NK-92 (cell line): ENCODE measurements at regions not wholly inside any gene's neighbourhood (a gene's known extent, or its start where the extent isn't known, plus 50 kb on each side); places are given as distances from the start of the nearest gene placed in this dataset.

ENCODE experiments used
- DNase-seq: peaks from one replicate; lab custom pipeline; 2025; ENCODE audit not compliant: unreplicated experiment; lab: John Stamatoyannopoulos, UW

DNA sequence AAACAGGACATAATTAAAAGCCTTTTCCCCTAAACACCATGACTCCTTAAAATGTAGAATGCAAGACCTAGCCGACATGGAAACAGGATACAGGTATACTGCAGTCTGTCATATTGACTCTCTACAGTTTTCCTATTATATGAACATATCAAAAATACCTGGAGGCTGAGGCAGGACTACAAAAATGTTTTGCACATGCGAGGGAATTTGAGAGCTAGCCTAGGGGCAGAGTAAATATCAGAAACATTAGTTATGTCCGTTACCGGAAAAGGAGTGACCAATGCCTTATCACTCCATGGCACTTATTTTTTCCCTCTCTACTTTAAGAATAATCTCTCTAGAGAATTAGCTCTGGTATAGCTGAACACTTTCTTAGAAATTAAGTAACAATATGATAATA, 732.3 kb downstream of the TUSC7 start:
- no peak for DNase-seq

DNA sequence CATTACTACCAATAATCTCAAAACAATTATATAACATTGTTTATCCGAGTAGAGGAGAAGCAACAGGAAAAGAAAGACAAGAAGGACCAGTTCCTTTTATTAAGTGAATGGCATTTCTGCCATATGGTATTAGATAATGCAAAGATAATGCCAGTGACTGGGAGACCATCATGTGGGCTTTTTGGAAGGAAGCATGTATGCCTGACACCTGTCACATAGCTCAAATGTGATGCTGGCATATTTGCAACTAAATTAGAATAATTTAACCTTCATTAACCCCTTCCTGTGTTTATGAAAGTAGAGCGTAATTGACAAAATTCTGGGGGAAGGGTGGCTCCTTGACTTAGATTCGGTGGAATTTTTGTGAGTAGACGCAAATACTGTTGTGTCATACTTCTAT, 733.0 kb downstream of the TUSC7 start:
- no peak for DNase-seq

DNA sequence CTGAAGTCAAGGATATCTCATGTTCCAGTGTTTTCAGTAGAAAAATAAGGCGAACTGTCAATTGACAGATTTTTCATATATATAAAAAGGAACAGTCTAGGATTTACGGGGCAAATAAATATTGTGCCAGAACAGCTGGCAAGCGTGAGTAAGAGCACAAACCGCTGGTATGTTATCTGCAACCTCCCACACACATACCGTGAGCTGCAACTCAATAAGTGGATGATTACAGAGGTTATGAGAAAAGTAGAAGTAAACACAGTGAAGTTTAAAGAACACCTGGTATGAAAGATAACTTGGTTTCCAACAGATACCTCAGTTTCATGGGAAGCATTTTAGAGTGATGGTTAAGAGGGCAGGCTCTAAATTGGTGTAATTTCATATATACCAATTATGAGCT, 733.4 kb downstream of the TUSC7 start:
- no peak for DNase-seq

DNA sequence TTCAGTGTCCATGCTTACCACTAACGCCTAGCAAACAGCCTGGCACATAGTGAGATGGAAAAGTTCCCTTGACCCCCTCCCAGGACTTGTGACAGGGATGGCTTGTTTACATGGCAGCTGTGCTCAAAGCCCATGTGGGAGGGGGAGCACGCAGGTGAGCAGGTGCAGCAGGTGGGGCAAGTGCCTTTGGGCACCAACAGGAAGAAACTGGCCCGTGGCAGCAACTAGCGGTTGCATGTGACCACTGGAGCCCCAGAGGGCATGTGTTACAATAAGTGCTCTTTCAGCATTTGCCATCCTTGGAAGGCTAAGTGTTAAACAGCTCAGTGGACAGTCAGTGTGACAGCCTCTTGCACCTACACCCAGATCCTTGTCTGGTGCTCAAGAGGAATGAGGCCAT, 734.6 kb downstream of the TUSC7 start:
- no peak for DNase-seq

DNA sequence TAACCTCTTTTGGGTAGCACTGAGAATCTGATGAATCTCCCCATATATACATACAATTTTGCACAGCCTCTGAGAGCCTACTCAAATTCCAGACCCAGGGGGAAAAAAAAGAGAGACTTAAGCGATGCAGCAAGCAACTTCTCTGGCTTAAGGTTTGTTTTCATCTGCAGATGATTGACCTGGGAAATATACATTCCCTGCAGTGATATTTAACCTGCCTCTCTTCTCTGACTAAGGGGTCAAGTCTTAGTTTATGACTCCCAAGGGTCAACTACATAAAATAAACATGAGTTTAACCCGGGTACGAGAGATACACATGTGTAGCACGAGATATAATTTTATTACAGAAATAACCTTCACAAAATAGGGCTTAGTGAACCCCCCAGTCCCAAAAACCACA, 737.8 kb downstream of the TUSC7 start:
- no peak for DNase-seq

DNA sequence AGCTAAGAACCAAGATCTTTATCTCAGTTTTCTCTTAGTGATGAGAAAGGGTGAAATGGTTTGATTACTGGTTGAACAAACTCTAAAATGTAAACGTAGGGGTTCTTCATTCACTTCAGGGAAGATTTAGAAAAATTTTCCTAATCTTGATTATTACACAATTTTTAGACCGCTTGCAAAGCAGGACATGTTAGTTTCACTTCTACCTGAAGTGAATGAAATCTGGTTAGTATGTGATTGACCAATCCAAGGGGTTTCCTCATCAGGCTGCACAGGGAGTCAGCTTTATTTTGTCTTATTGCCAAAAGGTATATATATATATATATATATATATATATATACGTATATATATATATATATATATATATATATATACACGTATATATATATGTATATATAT, 740.4 kb downstream of the TUSC7 start:
- DNase-seq, result no peak

DNA sequence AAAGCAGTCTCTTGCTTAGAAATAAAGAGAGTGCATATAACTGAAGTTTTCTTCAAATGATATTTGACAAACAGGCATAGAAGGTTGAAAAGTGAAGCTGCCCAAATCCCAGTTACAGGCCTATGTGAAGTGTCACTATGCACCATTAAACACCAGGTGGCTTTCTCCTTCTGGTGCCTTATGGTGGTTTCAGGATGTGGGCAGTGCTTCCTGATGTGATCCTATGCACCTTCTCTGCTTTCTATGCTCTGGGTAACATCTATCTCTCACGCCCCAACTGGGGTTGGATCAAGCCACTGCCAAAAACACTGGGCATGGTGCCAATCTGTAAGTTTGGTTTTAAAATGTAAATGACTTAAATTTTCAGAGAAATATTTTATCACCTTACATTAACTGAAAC, 744.7 kb downstream of the TUSC7 start:
- DNase-seq, result no peak

DNA sequence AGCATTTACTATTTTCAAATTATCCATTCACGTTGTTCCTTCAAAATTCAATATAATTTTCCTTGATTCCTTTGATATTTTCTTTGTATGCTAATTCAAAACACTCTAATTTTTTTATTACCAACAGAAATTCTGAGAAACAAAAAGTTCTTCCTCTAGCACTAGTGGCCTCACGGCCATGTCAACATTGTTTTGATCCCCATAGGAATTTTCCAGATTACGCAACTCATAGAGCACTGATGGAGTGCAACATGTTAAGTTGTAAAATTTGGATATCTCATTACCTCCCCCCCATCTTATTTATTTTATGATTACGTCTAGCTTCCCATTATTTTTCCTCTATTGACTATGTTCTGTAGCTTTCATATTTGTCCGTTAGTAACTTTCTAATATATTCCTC, 745.3 kb downstream of the TUSC7 start:
- DNase-seq, result no peak

DNA sequence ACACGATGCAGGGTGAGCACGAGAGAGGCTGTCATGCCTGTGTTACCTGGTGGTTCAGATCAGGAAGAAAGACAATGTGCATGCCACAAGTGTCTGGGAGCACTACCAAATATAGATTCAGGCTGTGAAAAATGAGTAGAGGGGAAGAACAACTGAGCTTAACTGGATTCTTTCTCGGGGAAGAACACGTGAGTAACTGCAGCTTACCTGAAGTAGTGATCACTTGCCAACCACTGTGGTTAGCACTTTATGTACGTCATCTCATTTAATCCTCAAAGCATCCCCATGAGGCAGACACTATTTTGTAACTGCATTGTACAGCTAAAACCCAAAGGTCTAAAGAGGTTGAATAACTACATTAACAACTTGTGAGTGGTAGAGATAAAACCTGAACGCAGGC, 746.2 kb downstream of the TUSC7 start:
- DNase-seq, result no peak

DNA sequence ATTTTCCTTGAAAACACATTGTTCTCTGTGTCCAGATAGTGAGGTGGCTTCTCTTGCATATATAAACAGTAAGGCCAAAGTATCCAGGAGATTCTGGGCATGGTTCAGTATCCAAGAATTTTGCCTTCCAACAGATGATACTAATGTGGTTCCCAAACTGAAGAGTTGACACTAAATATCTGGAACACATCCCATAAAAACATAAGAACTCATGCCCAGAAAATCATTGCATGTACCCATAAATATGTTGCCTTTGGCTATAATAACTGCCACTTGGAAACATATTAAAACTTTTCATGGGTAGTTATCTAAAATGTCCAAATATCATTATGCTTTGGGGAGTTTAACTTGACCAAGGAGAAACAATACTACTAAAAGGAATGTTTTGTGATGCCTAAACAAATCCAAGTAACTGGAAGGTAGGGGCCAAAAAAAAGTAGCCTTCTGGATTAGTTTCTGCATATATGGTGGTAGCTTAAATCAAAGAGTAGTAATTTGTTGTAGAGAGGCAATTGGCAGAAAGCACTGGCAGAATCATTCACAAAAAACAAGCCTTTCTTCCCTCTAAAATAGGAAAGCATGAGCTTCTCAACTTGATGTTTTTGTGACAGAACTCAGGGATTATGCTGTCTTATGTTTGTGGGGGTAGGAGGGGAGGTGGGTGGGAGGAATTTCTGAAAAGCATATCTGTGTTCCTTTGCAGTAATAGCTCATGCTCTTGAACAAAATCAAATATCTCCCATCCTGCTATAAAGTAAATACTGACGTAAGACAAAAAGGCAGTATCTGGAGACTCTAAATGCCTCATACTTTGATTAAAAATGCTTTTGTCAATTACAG, 753.9 kb downstream of the TUSC7 start:
- no peak for DNase-seq

DNA sequence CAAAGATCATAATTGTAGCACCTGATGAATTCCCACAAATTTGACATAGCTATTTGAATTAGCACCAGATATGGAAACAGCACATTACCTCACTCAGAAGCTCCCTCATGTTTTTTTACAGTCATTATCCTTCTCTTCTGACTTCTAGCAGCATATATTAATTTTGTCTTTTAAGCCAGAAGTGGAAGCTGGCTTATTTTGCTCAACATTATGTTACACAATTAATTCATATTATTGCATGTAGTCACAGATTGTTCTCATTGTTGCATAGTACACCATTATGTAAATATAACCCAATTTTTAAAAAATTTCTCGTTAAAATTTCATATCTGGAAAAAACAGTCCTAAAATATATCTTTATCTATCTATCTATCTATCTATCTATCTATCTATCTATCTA, 762.3 kb downstream of the TUSC7 start:
- DNase-seq, result no peak

DNA sequence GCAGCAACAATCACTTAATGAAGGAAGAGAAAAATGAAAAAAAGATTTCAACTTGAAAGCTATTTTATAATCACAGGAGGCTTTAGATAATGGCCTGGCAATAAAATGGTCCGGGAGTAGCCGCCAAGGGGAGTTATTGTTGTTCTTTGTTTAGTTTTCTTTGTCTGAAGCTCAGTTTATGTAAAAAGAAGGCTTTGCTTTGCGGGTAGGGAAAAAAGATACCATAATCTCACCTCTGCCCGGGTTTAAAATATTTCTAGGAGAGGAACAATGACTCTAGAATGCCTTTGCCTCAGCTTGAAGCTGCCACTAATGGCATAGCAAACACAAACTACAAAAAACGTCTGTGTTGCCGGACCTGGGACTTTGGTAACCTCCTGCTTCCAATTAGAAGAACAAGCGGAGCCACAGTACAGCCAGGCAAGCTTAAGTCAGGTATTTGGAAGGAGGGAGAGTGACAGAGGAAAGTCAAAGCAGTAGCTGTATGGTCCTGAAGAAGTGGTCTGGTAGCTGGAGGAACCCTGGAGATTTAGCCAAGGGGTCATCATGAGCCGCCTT, 764.5 kb downstream of the TUSC7 start:
- DNase-seq, result no peak

DNA sequence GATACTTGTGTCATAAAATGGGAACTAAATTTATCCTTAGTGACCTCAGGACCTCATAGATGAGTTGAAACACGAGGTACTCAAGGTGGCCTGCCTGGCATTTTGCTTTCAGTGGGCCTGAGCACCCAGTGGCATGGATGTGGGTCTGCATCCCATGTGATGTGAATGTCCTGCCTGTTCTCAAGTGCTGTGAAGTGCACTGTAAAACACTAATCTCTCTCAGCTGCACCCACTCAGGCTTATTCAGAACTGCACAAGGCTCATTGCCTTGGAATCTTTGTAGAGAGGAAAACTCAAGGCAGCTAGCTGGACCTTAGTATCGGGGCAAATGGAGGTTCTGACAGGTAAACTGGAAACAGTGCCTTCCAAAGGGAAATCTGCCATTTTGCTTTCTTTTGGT, 767.0 kb downstream of the TUSC7 start:
- no peak for DNase-seq

DNA sequence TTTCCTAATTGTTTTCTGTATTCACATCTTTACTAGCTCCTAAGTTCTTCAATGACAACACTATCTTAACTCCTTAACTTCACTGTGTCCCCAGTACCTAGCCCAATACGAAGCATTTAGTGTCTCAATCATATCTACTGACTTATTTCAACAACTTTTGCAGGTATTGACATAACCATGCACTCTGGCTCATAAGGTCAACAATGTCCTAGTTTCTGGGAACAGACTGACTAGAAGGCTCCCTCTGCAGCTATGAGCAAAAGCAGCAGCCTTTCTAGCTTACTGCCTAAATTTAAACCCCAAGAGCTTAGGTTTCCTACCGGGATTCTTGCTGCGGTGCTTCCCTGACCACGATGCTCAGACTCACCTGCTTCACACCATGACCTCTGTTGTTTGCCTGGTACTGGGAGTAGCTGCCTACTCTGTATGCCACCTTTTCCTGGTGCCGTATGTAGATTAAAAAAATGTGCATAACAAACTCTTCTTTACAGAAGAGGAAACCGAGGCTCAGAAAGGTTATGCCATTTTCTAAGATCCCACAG, 767.7 kb downstream of the TUSC7 start:
- no peak for DNase-seq

DNA sequence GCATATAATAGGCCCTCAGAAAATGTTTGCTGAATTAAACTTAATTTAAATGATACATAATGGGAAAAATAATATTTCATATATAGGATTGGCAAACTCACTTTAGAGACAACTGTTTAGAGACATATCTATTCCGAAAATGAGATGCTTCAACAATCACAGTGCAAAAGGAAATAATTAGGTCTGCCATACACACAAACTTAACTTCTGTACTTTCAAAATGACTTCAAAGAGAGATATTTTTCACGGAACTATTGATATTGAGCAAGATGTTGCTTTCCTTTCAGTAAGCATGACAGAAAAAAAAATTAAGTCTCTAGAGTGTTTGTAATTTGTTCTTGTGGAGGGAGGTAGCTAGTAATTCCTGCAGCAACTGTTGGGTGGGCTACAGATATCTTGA, 769.5 kb downstream of the TUSC7 start:
- no peak for DNase-seq

DNA sequence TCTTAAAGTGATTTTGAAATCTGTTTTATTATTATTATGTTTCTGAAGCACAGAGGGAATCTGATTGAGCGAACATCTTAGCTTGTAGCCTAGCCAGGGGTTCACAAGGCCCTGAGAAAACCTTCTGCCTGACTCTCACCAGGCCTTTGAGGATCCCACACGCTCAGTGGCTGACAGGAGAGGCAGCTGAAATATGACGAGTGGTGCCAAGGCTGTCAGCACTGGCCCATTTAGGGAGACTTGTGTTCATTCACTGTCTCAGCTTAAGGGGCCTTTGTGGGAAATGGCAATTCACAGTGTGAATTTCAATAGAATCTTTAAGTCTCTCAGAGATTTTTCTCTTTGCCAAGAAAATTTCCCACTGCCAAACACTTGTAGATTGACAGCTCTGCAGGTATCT, 770.9 kb downstream of the TUSC7 start:
- no peak for DNase-seq

DNA sequence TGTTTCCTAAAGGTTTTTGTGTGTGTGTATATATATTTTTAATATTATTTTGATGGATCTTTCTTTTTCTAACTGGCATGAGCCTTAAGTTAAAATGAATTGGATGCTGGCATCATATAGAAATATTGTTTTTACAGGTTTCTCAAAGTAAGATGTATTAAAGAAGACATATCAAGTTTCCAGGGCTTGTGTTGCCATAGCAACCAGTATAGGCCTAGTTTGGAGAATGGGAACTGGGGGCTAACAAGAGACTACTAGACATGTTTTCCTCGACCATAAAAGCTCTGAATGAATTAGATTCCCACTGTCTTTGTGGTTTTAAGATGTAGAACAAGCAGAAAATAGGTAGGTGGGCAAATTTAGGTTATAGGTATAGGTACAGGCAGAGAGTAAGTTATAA, 771.4 kb downstream of the TUSC7 start:
- DNase-seq, result no peak

DNA sequence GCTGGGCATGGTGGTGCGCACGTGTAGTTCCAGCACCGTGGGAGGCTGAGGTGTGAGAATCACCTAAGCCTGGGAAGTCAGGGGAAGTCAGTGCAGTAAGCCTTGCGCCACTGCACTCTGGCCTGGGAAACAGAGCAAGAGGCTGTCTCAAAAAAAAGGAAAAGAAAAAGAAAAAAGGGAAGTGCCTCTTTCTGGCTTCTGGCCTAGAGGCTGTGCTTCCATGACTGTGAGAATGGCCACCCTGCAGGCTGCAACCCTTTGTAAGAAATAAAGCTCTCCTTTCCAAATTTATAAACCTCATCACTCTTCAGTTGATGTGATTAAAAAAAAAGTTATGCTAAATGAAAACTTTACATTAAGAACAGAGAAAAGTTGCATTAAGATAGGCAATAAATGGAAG, 774.3 kb downstream of the TUSC7 start:
- no peak for DNase-seq

DNA sequence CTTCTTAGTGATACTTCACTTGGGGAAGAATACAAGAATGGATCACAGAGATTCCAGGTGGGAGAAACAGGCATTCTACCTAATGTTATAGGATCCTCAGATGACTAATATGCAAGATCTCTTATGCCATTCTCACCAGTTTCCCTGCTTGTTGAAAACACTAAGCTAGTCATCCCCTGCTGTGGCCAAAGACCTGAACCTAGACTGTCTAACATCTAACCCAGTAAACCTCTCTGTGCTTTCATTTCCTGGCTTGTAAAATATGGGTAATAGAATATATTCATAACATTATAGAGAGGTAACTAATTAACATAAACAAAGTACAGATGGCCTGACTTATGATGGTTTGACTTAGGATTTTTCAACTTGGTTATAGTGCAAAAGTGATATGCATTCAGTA, 776.3 kb downstream of the TUSC7 start:
- no peak for DNase-seq

DNA sequence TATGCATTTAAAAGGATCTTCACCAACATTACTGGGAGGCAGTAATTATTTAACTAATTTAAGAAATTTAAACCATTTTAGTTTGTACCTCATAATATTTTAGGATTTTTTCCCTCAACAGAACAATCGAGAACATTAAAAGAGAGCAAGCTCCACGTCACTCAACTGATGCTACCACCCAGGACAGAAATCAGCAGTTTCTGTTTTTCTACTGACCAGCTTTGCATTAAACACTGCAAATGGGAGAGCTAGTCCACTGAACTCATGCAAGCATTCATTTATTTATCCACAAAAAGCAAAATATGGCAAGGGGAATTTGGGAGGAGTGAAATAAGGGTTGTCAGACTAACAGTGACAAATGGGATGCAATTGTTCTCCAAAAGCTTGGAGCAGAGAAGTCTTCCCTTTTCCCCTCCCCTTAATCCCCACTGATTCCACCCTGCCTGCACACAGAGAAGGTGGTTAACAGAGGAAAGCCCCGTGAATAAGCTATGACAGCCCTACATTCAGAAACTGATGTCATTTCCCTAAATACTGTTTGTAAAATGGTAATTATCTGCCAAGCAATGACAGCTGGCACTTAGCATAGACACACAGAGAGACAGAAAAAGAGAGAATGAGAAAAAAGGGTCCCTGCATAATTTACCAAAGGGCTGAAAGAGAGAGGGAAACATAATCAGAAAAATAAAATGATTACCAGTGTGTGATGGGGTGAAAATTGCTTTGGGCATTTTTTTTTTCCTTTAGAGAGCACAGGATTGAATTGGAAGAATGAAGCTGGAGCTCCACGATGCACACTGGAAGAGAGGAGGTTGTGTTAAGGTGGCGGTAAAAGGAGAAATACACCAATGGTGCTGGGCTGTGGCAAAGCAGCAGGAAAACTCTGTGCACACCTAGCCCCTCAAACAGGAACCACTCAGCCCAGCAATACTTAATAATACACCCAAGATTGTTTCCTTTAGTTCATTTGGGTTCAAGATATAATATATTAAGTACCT, 777.4 kb downstream of the TUSC7 start:
- DNase-seq, result no peak

DNA sequence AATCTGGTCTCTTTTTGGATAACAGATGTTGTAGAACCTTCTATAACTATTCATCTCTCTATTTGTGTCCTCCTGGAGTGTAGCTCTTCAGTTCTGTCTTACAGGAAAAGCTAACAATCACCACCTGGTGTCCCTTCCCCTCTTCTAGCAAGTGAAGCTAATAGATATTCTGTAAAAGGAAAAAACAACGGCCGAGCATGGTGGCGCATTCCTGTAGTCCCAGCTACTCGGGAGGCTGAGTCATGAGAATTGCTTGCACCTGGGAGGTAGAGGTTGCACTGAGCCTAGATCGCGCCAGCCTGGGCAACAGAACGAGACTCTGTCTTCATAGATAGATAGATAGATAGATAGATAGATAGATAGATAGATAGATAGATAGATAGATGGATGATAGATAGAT, 779.4 kb downstream of the TUSC7 start:
- no peak for DNase-seq

DNA sequence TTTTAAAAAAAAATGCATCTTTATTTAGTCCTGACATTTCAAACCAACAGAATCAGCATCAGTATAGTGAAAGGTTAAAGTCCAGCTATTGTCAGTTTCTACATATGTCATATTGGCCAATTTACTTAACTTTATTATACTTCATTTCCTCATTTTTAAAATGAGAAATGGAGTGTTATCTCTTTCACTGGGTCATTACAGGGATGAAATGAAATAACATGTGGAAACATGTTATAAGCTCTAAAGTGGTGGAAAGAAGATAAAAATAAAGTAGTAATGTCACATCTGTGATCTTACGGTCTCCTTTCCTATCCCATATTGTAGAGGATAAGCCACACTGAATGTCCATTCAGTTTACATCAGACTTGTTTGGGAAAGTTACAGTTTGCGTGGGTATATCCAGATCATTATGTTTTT, 780.1 kb downstream of the TUSC7 start:
- no peak for DNase-seq
